ENCODE measurements at regions not wholly inside any gene's neighbourhood (a gene's known extent, or its start where the extent isn't known, plus 50 kb on each side); places are given as distances from the start of the nearest gene placed in this dataset.

GRCh38 chr15:62945760-62946159 lies 96.8 kb upstream of the TPM1 start:
- H3K27ac ChIP-seq (ENCODE audit: control insufficient read depth, insufficient read depth, low read length) = no peak overlapping the region
- no peak for FAIRE-seq

GRCh38 chr15:62946940-62947339 lies 95.6 kb upstream of the TPM1 start:
- no peaks in the 10 kb centered on the region for H3K4me1 ChIP-seq (ENCODE audit: control insufficient read depth, extremely low read depth, insufficient read depth, low read length)
- no peak overlapping the region for H3K4me3 ChIP-seq (ENCODE audit: control insufficient read depth in 2 of 3, extremely low read depth in 1 of 3, insufficient read depth in 2 of 3, low read depth in 1 of 3, low read length in 3 of 3)
- TF ChIP-seq CTCF (optimal IDR thresholded peaks at IDR 0.05 in 1 of 3, IDR thresholded peaks at IDR 0.05 in 1 of 3, conservative IDR thresholded peaks at IDR 0.05 in 1 of 3; ENCODE audit: extremely low read depth in 1 of 3, insufficient read depth in 2 of 3, low read length in 3 of 3) = no peak
- TF ChIP-seq EZH2 (IDR thresholded peaks at IDR 0.05; ENCODE audit: low read length) = no peak
- no peak for FAIRE-seq
- no peak overlapping the region for H3K9ac ChIP-seq (ENCODE audit: control insufficient read depth, extremely low read depth, insufficient read depth, low read length)
- no peaks in the 10 kb centered on the region for H3K79me2 ChIP-seq (ENCODE audit: control insufficient read depth, insufficient read depth, low read length)
- no peak overlapping the region for H3K27ac ChIP-seq (ENCODE audit: control insufficient read depth, insufficient read depth, low read length)
- H4K20me1 ChIP-seq (ENCODE audit: control insufficient read depth, extremely low read depth, insufficient read depth, low read length) = no peaks in the 10 kb centered on the region
- H3K27me3 ChIP-seq (ENCODE audit: control insufficient read depth, extremely low read depth, insufficient read depth, low read length) = peaks cover 10% of the 10 kb centered on the region
- H3K9me1 ChIP-seq (ENCODE audit: control insufficient read depth, extremely low read depth, insufficient read depth, low read length) = no peaks in the 10 kb centered on the region
- no peak for DNase-seq (ENCODE audit: low read depth, low spot score)
- H3K36me3 ChIP-seq (ENCODE audit: control insufficient read depth in 2 of 2, extremely low read depth in 1 of 2, insufficient read depth in 2 of 2, low read length in 2 of 2) = no peaks in the 10 kb centered on the region
- H2AFZ ChIP-seq (ENCODE audit: control insufficient read depth, low read length) = no peak overlapping the region
- no peaks in the 10 kb centered on the region for H3K9me3 ChIP-seq (ENCODE audit: control insufficient read depth, low read depth, low read length)
- H3K4me2 ChIP-seq (ENCODE audit: control insufficient read depth, extremely low read depth, insufficient read depth, low read depth, low read length) = no peak overlapping the region
- dilution Hi-C loops (cut with MboI; ENCODE audit: extremely low pct_ligation_motif_present, low sequenced_read_pairs) = no loop called here

More at GRCh38 chr15:62945760-62946159, 96.8 kb upstream of the TPM1 start:
- no peaks in the 10 kb centered on the region for H3K79me2 ChIP-seq (ENCODE audit: control insufficient read depth, insufficient read depth, low read length)
- no peaks in the 10 kb centered on the region for H3K36me3 ChIP-seq (ENCODE audit: control insufficient read depth in 2 of 2, extremely low read depth in 1 of 2, insufficient read depth in 2 of 2, low read length in 2 of 2)
- peaks cover 8% of the 10 kb centered on the region for H3K4me1 ChIP-seq (ENCODE audit: control insufficient read depth, extremely low read depth, insufficient read depth, low read length)
- DNase-seq (ENCODE audit: low read depth, low spot score) = no peak
- peaks cover 10% of the 10 kb centered on the region for H3K27me3 ChIP-seq (ENCODE audit: control insufficient read depth, extremely low read depth, insufficient read depth, low read length)
- dilution Hi-C loops (cut with MboI; ENCODE audit: extremely low pct_ligation_motif_present, low sequenced_read_pairs) = no loop called here
- H3K9me1 ChIP-seq (ENCODE audit: control insufficient read depth, extremely low read depth, insufficient read depth, low read length) = peaks cover 4% of the 10 kb centered on the region
- H3K4me2 ChIP-seq (ENCODE audit: control insufficient read depth, extremely low read depth, insufficient read depth, low read depth, low read length) = no peak overlapping the region
- no peak overlapping the region for H3K4me3 ChIP-seq (ENCODE audit: control insufficient read depth in 2 of 3, extremely low read depth in 1 of 3, insufficient read depth in 2 of 3, low read depth in 1 of 3, low read length in 3 of 3)
- H3K9me3 ChIP-seq (ENCODE audit: control insufficient read depth, low read depth, low read length) = no peaks in the 10 kb centered on the region
- TF ChIP-seq EZH2 (IDR thresholded peaks at IDR 0.05; ENCODE audit: low read length) (no peak), CTCF (optimal IDR thresholded peaks at IDR 0.05 in 1 of 3, IDR thresholded peaks at IDR 0.05 in 1 of 3, conservative IDR thresholded peaks at IDR 0.05 in 1 of 3; ENCODE audit: extremely low read depth in 1 of 3, insufficient read depth in 2 of 3, low read length in 3 of 3) (no peak)
- no peak overlapping the region for H2AFZ ChIP-seq (ENCODE audit: control insufficient read depth, low read length)
- H3K9ac ChIP-seq (ENCODE audit: control insufficient read depth, extremely low read depth, insufficient read depth, low read length) = no peak overlapping the region
- no peaks in the 10 kb centered on the region for H4K20me1 ChIP-seq (ENCODE audit: control insufficient read depth, extremely low read depth, insufficient read depth, low read length)

Measured in keratinocyte (primary cell).